PC-9 (cell line): ENCODE measurements at regions not wholly inside any gene's neighbourhood (a gene's known extent, or its start where the extent isn't known, plus 50 kb on each side); places are given as distances from the start of the nearest gene placed in this dataset.

Experiments used
- EZH2 ChIP-seq: fragments of 200-600 bp; sonication (generic); IDR thresholded peaks from 2 replicates; pipeline ENCODE4 v1.8.0; 2017; ENCODE audit warnings: antibody characterized with exemption, low read depth
- TF ChIP-seq, protein P1 (sequence below): fragments of 200-600 bp; sonication (generic); conservative IDR thresholded peaks from 2 replicates; pipeline ENCODE4 v1.6.1; 2017; ENCODE audit warnings: mixed run types, antibody characterized with exemption, mild to moderate bottlenecking, moderate library complexity

- TF ChIP-seq EZH2: no peak
- TF ChIP-seq, protein P1, sequence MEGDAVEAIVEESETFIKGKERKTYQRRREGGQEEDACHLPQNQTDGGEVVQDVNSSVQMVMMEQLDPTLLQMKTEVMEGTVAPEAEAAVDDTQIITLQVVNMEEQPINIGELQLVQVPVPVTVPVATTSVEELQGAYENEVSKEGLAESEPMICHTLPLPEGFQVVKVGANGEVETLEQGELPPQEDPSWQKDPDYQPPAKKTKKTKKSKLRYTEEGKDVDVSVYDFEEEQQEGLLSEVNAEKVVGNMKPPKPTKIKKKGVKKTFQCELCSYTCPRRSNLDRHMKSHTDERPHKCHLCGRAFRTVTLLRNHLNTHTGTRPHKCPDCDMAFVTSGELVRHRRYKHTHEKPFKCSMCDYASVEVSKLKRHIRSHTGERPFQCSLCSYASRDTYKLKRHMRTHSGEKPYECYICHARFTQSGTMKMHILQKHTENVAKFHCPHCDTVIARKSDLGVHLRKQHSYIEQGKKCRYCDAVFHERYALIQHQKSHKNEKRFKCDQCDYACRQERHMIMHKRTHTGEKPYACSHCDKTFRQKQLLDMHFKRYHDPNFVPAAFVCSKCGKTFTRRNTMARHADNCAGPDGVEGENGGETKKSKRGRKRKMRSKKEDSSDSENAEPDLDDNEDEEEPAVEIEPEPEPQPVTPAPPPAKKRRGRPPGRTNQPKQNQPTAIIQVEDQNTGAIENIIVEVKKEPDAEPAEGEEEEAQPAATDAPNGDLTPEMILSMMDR: no peak
Observed at GRCh38 chrX:127879585-127879984, 172.6 kb downstream of the ACTRT1 start.
